PC-3 (cell line): ENCODE measurements at regions not wholly inside any gene's neighbourhood (a gene's known extent, or its start where the extent isn't known, plus 50 kb on each side); places are given as distances from the start of the nearest gene placed in this dataset.

Experiments used
- EZH2 ChIP-seq: fragments of 300-600 bp; sonication (generic); IDR thresholded peaks from one replicate; pipeline ENCODE4 v1.6.1; 2017; ENCODE audit warnings: antibody characterized with exemption, mild to moderate bottlenecking, low read length; ENCODE audit not compliant: unreplicated experiment
- EZH2phosphoT487 ChIP-seq: fragments of 300-600 bp; sonication (generic); IDR thresholded peaks from 2 replicates; pipeline ENCODE4 v1.6.1; 2018; ENCODE audit warnings: mild to moderate bottlenecking, antibody characterized with exemption, low read length, borderline replicate concordance
- TF ChIP-seq, protein P1 (sequence below): fragments of 300-600 bp; sonication (generic); conservative IDR thresholded peaks from 2 replicates; pipeline ENCODE4 v1.5.1; 2017; ENCODE audit warnings: antibody characterized with exemption, low read depth, mild to moderate bottlenecking, low read length

- TF ChIP-seq EZH2 (no peak), EZH2phosphoT487 (no peak)
- TF ChIP-seq, protein P1, sequence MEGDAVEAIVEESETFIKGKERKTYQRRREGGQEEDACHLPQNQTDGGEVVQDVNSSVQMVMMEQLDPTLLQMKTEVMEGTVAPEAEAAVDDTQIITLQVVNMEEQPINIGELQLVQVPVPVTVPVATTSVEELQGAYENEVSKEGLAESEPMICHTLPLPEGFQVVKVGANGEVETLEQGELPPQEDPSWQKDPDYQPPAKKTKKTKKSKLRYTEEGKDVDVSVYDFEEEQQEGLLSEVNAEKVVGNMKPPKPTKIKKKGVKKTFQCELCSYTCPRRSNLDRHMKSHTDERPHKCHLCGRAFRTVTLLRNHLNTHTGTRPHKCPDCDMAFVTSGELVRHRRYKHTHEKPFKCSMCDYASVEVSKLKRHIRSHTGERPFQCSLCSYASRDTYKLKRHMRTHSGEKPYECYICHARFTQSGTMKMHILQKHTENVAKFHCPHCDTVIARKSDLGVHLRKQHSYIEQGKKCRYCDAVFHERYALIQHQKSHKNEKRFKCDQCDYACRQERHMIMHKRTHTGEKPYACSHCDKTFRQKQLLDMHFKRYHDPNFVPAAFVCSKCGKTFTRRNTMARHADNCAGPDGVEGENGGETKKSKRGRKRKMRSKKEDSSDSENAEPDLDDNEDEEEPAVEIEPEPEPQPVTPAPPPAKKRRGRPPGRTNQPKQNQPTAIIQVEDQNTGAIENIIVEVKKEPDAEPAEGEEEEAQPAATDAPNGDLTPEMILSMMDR = no peak
Observed at GRCh38 chr6:84633771-84634170, 130.6 kb downstream of the TBX18 start.
